NT2/D1 (cell line): ENCODE measurements at regions not wholly inside any gene's neighbourhood (a gene's known extent, or its start where the extent isn't known, plus 50 kb on each side); places are given as distances from the start of the nearest gene placed in this dataset.

Experiments
- DNase-seq: peaks from one replicate; pipeline ENCODE4 v3.0.0-alpha.2; 2011; ENCODE audit warnings: low read depth, low spot score
- H3K27me3 ChIP-seq: 2 replicates; pipeline ENCODE4 v1.6.0; 2011; ENCODE audit warnings: mild to moderate bottlenecking; ENCODE audit not compliant: insufficient read length, insufficient read depth
- H3K36me3 ChIP-seq: 2 replicates; pipeline ENCODE4 v1.6.1; 2011; ENCODE audit warnings: mild to moderate bottlenecking, low read length, mixed read lengths; ENCODE audit not compliant: insufficient read depth, insufficient read length
- H3K4me1 ChIP-seq: 2 replicates; pipeline ENCODE4 v1.5.1; 2011; ENCODE audit not compliant: insufficient read depth, insufficient read length
- H3K4me3 ChIP-seq: 2 replicates; pipeline ENCODE4 v1.5.1; 2011; ENCODE audit warnings: low read depth; ENCODE audit not compliant: insufficient read length
- H3K9ac ChIP-seq: 2 replicates; pipeline ENCODE4 v1.6.0; 2011; ENCODE audit warnings: low read depth; ENCODE audit not compliant: insufficient read length
- H3K9me3 ChIP-seq: 2 replicates; pipeline ENCODE4 v1.5.1; 2011; ENCODE audit warnings: mild to moderate bottlenecking, low read length; ENCODE audit not compliant: insufficient read depth
- SUZ12 ChIP-seq: IDR thresholded peaks from 2 replicates; pipeline ENCODE4 v1.6.1; 2011; ENCODE audit not compliant: insufficient read length, insufficient read depth; ENCODE audit errors: extremely low read depth
- YY1 ChIP-seq: IDR thresholded peaks from 2 replicates; pipeline ENCODE4 v1.6.1; 2011; ENCODE audit not compliant: insufficient read length, insufficient read depth
- ZNF274 ChIP-seq: IDR thresholded peaks from 2 replicates; pipeline ENCODE4 v1.6.1; 2011; ENCODE audit warnings: mild to moderate bottlenecking, low read depth, low read length

DNA sequence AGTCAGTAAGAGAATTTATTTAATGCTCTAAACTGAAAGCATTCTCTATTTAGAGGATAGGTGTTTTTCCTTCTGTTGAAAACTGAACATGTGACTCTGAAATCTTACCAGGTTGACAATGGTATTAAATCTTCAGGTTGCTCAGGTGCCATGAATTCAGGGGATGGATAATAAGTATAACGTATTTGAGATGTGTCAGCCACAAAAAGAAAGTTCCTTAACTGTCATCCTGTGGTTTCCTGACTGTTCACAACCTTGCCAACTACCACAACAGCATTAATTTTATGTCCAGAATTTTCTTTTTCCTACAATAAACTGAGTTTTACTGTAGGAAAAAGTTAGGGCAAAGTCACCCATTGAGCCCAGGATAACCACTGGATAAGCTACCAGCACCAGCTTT is 243.3 kb upstream of the PSMD7 start:
- H3K4me3 ChIP-seq: no peak overlapping the region
- H3K27me3 ChIP-seq: no peaks in the 10 kb centered on the region
- no peak for DNase-seq
- peaks cover 19% of the 10 kb centered on the region for H3K9me3 ChIP-seq
- no peaks in the 10 kb centered on the region for H3K36me3 ChIP-seq
- TF ChIP-seq ZNF274 (no peak), SUZ12 (no peak), YY1 (no peak)
- no peak overlapping the region for H3K9ac ChIP-seq
- no peaks in the 10 kb centered on the region for H3K4me1 ChIP-seq

DNA sequence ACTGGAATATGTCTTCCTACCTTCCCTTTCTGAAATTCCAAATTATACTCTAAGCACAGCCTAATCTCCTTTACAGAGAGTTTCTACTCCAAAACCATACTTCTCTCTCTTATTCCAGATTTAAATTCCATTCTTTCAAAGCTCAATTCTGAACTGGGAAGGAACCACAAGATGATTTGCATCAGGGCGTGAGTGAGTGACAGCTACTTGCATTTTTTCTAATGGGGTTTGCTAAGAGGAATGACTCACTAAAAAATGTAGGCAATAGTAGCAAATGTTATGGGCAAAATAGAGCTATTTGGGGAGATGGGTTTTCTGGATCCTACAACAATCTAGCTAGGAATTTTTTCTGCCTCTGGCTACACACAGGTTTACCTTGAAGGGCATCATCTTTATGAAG is 244.6 kb upstream of the PSMD7 start:
- no peaks in the 10 kb centered on the region for H3K36me3 ChIP-seq
- H3K9me3 ChIP-seq: peaks cover 17% of the 10 kb centered on the region
- TF ChIP-seq ZNF274 (no peak), SUZ12 (no peak)
- H3K4me1 ChIP-seq: no peaks in the 10 kb centered on the region
- H3K9ac ChIP-seq: no peak overlapping the region
- DNase-seq: no peak
- H3K4me3 ChIP-seq: no peak overlapping the region
- no peaks in the 10 kb centered on the region for H3K27me3 ChIP-seq

DNA sequence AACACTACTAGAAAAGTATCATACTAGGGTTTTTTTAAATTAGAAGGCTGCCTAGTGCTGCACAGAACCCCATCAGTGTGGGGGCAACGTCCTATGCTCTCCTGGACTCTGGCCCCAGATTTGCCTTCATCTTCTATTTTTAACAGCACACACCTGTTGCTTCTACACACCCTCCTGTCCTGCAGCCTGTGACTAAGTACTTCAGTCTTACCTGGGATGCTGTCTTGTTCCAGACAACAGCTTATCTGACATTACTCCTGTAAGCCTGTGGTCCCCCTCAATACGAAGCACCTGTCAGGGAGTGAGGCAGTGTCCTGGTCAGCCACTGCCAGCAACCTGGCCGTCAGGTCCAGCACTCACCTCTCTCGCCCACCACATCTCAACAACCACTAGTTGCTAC is 247.6 kb upstream of the PSMD7 start:
- Histone ChIP-seq H3K9me3 (no peaks in the 10 kb centered on the region), H3K4me1 (no peaks in the 10 kb centered on the region), H3K4me3 (no peak overlapping the region), H3K27me3 (no peaks in the 10 kb centered on the region), H3K9ac (no peak overlapping the region), H3K36me3 (no peaks in the 10 kb centered on the region)
- DNase-seq: no peak
- TF ChIP-seq SUZ12: no peak
- no peak for TF ChIP-seq YY1
- TF ChIP-seq ZNF274: no peak

DNA sequence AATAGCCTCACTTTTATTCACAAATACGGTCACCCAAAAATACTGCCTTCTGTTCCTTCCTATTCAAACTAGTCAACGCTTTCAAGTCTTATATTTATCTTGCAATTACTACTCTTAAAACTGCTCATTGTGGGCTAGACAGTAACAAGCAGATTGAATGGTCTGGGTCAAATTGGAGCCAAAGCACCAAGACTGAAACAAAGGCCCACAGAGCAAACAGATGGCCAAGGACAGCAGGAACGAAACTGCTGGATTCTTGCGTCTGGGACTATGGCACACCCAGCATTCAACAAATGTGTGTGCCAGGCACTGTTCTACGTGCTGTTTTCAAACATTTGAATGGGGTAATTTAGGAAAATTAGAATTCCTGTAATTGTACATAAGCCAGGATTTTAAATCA is 250.1 kb upstream of the PSMD7 start:
- Histone ChIP-seq H3K9ac (no peak overlapping the region), H3K9me3 (no peaks in the 10 kb centered on the region), H3K4me3 (no peak overlapping the region), H3K36me3 (no peaks in the 10 kb centered on the region), H3K27me3 (no peaks in the 10 kb centered on the region), H3K4me1 (no peaks in the 10 kb centered on the region)
- DNase-seq: no peak
- TF ChIP-seq YY1: no peak

DNA sequence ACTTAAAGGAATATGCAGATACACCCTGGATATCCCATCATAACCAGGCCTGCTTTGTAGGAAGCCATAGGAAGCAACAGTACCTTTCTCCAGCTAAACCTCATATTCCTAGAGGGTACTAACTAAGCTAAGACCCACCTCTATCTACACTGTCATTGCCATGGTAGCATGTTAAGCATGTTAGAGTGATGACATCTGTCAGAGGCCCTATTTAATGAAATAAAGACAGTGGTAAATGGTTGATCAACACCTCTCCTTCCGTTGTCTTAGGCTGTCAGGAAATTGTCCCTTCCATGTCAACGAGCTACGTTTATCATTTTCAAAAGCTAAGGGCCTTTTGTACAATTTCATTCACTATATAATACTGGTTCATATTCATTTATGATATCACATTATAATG is 251.1 kb upstream of the PSMD7 start:
- Histone ChIP-seq H3K4me1 (no peaks in the 10 kb centered on the region), H3K27me3 (no peaks in the 10 kb centered on the region), H3K36me3 (no peaks in the 10 kb centered on the region), H3K9me3 (no peaks in the 10 kb centered on the region), H3K4me3 (no peak overlapping the region), H3K9ac (no peak overlapping the region)
- TF ChIP-seq ZNF274: no peak
- no peak for TF ChIP-seq SUZ12
- no peak for TF ChIP-seq YY1
- no peak for DNase-seq

DNA sequence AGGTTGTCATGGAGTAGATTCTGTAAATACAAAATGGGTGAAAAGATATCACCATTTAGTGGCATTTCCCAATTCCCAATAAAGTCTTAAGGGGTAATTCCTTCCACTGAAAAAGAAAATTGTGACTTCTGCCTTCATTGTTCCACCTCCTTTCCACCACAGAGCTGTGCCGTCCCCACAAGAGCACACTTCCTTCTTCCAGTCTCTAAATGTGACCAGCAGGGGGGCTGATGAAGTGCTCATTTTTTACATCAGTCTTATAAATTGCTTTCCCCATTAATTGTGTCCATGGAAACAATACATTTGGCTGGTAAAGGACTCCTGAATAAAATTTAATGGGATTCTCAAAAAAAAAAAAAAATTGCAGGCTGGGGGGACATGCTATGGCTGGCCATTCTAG is 260.8 kb upstream of the PSMD7 start:
- no peaks in the 10 kb centered on the region for H3K27me3 ChIP-seq

DNA sequence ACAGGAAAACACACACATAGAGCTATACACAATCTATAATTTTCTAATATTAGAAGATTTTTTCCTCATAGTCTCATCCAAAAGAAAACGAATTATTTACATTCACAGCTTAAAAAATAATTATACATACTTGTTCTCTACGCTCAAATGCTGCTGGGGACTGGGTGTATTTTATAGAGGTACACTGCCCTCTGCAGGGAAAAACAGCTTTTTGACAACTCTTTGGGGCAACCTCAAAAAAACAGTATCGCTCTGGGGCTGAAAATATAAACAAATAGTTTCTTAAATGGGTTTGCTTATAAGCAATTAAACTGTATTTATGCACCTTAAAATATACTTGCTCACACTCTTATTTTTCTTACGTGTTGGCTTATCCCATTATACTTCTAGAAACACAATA is 261.8 kb upstream of the PSMD7 start:
- Histone ChIP-seq H3K4me1 (peaks cover 2% of the 10 kb centered on the region), H3K27me3 (no peaks in the 10 kb centered on the region), H3K9ac (no peak overlapping the region), H3K9me3 (no peaks in the 10 kb centered on the region), H3K4me3 (no peak overlapping the region), H3K36me3 (no peaks in the 10 kb centered on the region)
- TF ChIP-seq SUZ12: no peak
- no peak for TF ChIP-seq YY1
- DNase-seq: no peak

More for the DNA sequence above, 260.8 kb upstream of the PSMD7 start:
- H3K9me3 ChIP-seq: no peaks in the 10 kb centered on the region
- DNase-seq: no peak
- no peaks in the 10 kb centered on the region for H3K36me3 ChIP-seq
- H3K9ac ChIP-seq: no peak overlapping the region
- H3K4me3 ChIP-seq: no peak overlapping the region
- H3K4me1 ChIP-seq: no peaks in the 10 kb centered on the region
- TF ChIP-seq YY1 (no peak), ZNF274 (no peak), SUZ12 (no peak)

DNA sequence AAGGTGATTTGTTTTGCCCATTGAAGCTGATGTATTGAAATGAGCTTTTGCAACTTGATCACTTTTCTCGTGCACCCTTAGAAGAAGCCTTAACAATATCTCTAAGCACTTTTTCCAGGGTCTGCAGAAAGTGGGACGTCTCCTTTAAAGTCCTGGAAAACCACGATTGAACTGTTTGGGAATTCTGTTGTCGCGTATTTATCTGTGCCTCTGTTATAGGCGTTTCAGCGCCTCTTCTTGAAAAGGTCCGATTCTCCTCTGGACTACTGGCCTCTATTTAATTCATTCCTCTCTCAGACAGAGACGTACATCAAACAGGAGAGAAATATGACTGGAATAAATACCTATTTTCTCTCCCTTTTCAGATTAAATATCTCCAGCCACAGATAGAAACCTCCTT is 262.4 kb upstream of the PSMD7 start:
- no peak overlapping the region for H3K9ac ChIP-seq
- H3K4me1 ChIP-seq: peaks cover 7% of the 10 kb centered on the region
- TF ChIP-seq ZNF274: no peak
- TF ChIP-seq SUZ12: no peak
- TF ChIP-seq YY1: no peak
- H3K36me3 ChIP-seq: no peaks in the 10 kb centered on the region
- DNase-seq: no peak
- no peaks in the 10 kb centered on the region for H3K9me3 ChIP-seq
- H3K27me3 ChIP-seq: no peaks in the 10 kb centered on the region
- H3K4me3 ChIP-seq: no peak overlapping the region
